ENCODE measurements at regions not wholly inside any gene's neighbourhood (a gene's known extent, or its start where the extent isn't known, plus 50 kb on each side); places are given as distances from the start of the nearest gene placed in this dataset.

GRCh38 chr3:28905798-28906197, 375.1 kb upstream of the RBMS3 start:
- no peak overlapping the region for H3K4me3 Mint-ChIP-seq
- H3K4me1 Mint-ChIP-seq (ENCODE audit: low read depth) = no peaks in the 10 kb centered on the region
- H3K9me3 Mint-ChIP-seq (ENCODE audit: low read depth) = no peaks in the 10 kb centered on the region
- no peaks in the 10 kb centered on the region for H3K36me3 Mint-ChIP-seq
- H3K27ac Mint-ChIP-seq = no peak overlapping the region
- peaks cover 2% of the 10 kb centered on the region for H3K27me3 Mint-ChIP-seq

- Mint-ChIP-seq H3K27ac (no peak overlapping the region), H3K4me1 (ENCODE audit: low read depth) (no peaks in the 10 kb centered on the region), H3K36me3 (no peaks in the 10 kb centered on the region), H3K9me3 (ENCODE audit: low read depth) (no peaks in the 10 kb centered on the region), H3K27me3 (peaks cover 5% of the 10 kb centered on the region), H3K4me3 (no peak overlapping the region)
Observed at GRCh38 chr3:28906561-28907310, 374.1 kb upstream of the RBMS3 start.

GRCh38 chr3:28907616-28908015, 373.3 kb upstream of the RBMS3 start:
- no peaks in the 10 kb centered on the region for H3K9me3 Mint-ChIP-seq (ENCODE audit: low read depth)
- no peaks in the 10 kb centered on the region for H3K36me3 Mint-ChIP-seq
- no peaks in the 10 kb centered on the region for H3K4me1 Mint-ChIP-seq (ENCODE audit: low read depth)

GRCh38 chr3:28912120-28912885, 368.6 kb upstream of the RBMS3 start:
- Mint-ChIP-seq H3K9me3 (ENCODE audit: low read depth) (no peaks in the 10 kb centered on the region), H3K27me3 (peaks cover 4% of the 10 kb centered on the region), H3K4me1 (ENCODE audit: low read depth) (peaks cover 5% of the 10 kb centered on the region), H3K4me3 (no peak overlapping the region), H3K27ac (no peak overlapping the region), H3K36me3 (no peaks in the 10 kb centered on the region)

More at GRCh38 chr3:28907616-28908015, 373.3 kb upstream of the RBMS3 start:
- no peak overlapping the region for H3K4me3 Mint-ChIP-seq
- peaks cover 5% of the 10 kb centered on the region for H3K27me3 Mint-ChIP-seq
- no peak overlapping the region for H3K27ac Mint-ChIP-seq

GRCh38 chr3:28915741-28916500, 364.9 kb upstream of the RBMS3 start:
- Mint-ChIP-seq H3K9me3 (ENCODE audit: low read depth) (no peaks in the 10 kb centered on the region), H3K36me3 (no peaks in the 10 kb centered on the region), H3K27ac (no peak overlapping the region), H3K4me3 (no peak overlapping the region), H3K4me1 (ENCODE audit: low read depth) (peaks cover 5% of the 10 kb centered on the region), H3K27me3 (peaks cover 4% of the 10 kb centered on the region)

- no peaks in the 10 kb centered on the region for H3K9me3 Mint-ChIP-seq (ENCODE audit: low read depth)
- H3K27ac Mint-ChIP-seq = no peak overlapping the region
- no peaks in the 10 kb centered on the region for H3K36me3 Mint-ChIP-seq
- H3K4me1 Mint-ChIP-seq (ENCODE audit: low read depth) = peaks cover 5% of the 10 kb centered on the region
- no peak overlapping the region for H3K4me3 Mint-ChIP-seq
- peaks cover 2% of the 10 kb centered on the region for H3K27me3 Mint-ChIP-seq
Observed at GRCh38 chr3:28916713-28917499, 364.0 kb upstream of the RBMS3 start.

GRCh38 chr3:28917895-28918475, 362.9 kb upstream of the RBMS3 start:
- H3K27me3 Mint-ChIP-seq = peaks cover 2% of the 10 kb centered on the region
- H3K4me1 Mint-ChIP-seq (ENCODE audit: low read depth) = peaks cover 5% of the 10 kb centered on the region
- no peaks in the 10 kb centered on the region for H3K9me3 Mint-ChIP-seq (ENCODE audit: low read depth)
- H3K27ac Mint-ChIP-seq = no peak overlapping the region
- no peaks in the 10 kb centered on the region for H3K36me3 Mint-ChIP-seq
- H3K4me3 Mint-ChIP-seq = no peak overlapping the region

GRCh38 chr3:28922376-28922775, 358.5 kb upstream of the RBMS3 start:
- no peaks in the 10 kb centered on the region for H3K27me3 Mint-ChIP-seq
- H3K9me3 Mint-ChIP-seq (ENCODE audit: low read depth) = no peaks in the 10 kb centered on the region
- no peak overlapping the region for H3K4me3 Mint-ChIP-seq
- H3K36me3 Mint-ChIP-seq = no peaks in the 10 kb centered on the region
- no peaks in the 10 kb centered on the region for H3K4me1 Mint-ChIP-seq (ENCODE audit: low read depth)
- H3K27ac Mint-ChIP-seq = no peak overlapping the region

- H3K36me3 Mint-ChIP-seq = no peaks in the 10 kb centered on the region
- no peaks in the 10 kb centered on the region for H3K27me3 Mint-ChIP-seq
- no peaks in the 10 kb centered on the region for H3K4me1 Mint-ChIP-seq (ENCODE audit: low read depth)
- no peak overlapping the region for H3K4me3 Mint-ChIP-seq
- H3K9me3 Mint-ChIP-seq (ENCODE audit: low read depth) = no peaks in the 10 kb centered on the region
- H3K27ac Mint-ChIP-seq = no peak overlapping the region
Observed at GRCh38 chr3:28923994-28924393, 356.9 kb upstream of the RBMS3 start.

- no peak overlapping the region for H3K27ac Mint-ChIP-seq
- no peaks in the 10 kb centered on the region for H3K27me3 Mint-ChIP-seq
- no peak overlapping the region for H3K4me3 Mint-ChIP-seq
- no peaks in the 10 kb centered on the region for H3K36me3 Mint-ChIP-seq
- H3K4me1 Mint-ChIP-seq (ENCODE audit: low read depth) = no peaks in the 10 kb centered on the region
- H3K9me3 Mint-ChIP-seq (ENCODE audit: low read depth) = no peaks in the 10 kb centered on the region
Observed at GRCh38 chr3:28924744-28925360, 356.0 kb upstream of the RBMS3 start.

- Mint-ChIP-seq H3K4me1 (ENCODE audit: low read depth) (peaks cover 2% of the 10 kb centered on the region), H3K36me3 (no peaks in the 10 kb centered on the region), H3K9me3 (ENCODE audit: low read depth) (no peaks in the 10 kb centered on the region), H3K27me3 (no peaks in the 10 kb centered on the region), H3K4me3 (no peak overlapping the region), H3K27ac (no peak overlapping the region)
Observed at GRCh38 chr3:28933337-28933736, 347.5 kb upstream of the RBMS3 start.

GRCh38 chr3:28934126-28934813, 346.6 kb upstream of the RBMS3 start:
- Mint-ChIP-seq H3K36me3 (no peaks in the 10 kb centered on the region), H3K4me1 (ENCODE audit: low read depth) (peaks cover 2% of the 10 kb centered on the region), H3K4me3 (no peak overlapping the region), H3K27me3 (no peaks in the 10 kb centered on the region), H3K9me3 (ENCODE audit: low read depth) (no peaks in the 10 kb centered on the region), H3K27ac (no peak overlapping the region)

- no peaks in the 10 kb centered on the region for H3K27me3 Mint-ChIP-seq
- H3K36me3 Mint-ChIP-seq = no peaks in the 10 kb centered on the region
- H3K9me3 Mint-ChIP-seq (ENCODE audit: low read depth) = no peaks in the 10 kb centered on the region
- peaks cover 2% of the 10 kb centered on the region for H3K4me1 Mint-ChIP-seq (ENCODE audit: low read depth)
- no peak overlapping the region for H3K4me3 Mint-ChIP-seq
- H3K27ac Mint-ChIP-seq = no peak overlapping the region
Observed at GRCh38 chr3:28935146-28935545, 345.7 kb upstream of the RBMS3 start.

Measured in activated naive CD8-positive, alpha-beta T cell (primary cell).